Fibroblast of lung (primary cell): ENCODE measurements at regions not wholly inside any gene's neighbourhood (a gene's known extent, or its start where the extent isn't known, plus 50 kb on each side); places are given as distances from the start of the nearest gene placed in this dataset.

Source experiments
- DNase-seq, 2 donors: peaks; one replicate each; pipeline versions ENCODE4 v3.0.0 to v3.0.0-alpha.2; 2010; ENCODE audit warnings: low read depth in 2 of 2
- H2AFZ ChIP-seq: 2 replicates; pipeline ENCODE4 v1.5.1; 2012; ENCODE audit warnings: low read length, control low read depth, inconsistent platforms
- H3K27ac ChIP-seq: 2 replicates; pipeline ENCODE4 v1.5.1; 2011; ENCODE audit warnings: low read length, control low read depth; ENCODE audit not compliant: insufficient read depth
- H3K27me3 ChIP-seq: 2 replicates; pipeline ENCODE4 v1.5.1; 2011; ENCODE audit warnings: mild to moderate bottlenecking, low read length; ENCODE audit not compliant: control insufficient read depth, insufficient read depth
- H3K36me3 ChIP-seq: 2 replicates; pipeline ENCODE4 v1.5.1; 2011; ENCODE audit warnings: low read length; ENCODE audit not compliant: control insufficient read depth, insufficient read depth
- H3K4me1 ChIP-seq: 2 replicates; pipeline ENCODE4 v1.5.1; 2011; ENCODE audit warnings: low read length; ENCODE audit not compliant: control insufficient read depth, insufficient read depth; ENCODE audit errors: extremely low read depth
- H3K4me2 ChIP-seq: 2 replicates; pipeline ENCODE4 v1.5.1; 2011; ENCODE audit warnings: low read length, control low read depth; ENCODE audit not compliant: insufficient read depth; ENCODE audit errors: extremely low read depth
- H3K4me3 ChIP-seq, 4 experiments: fragments of 200-600 bp in 1 of 4; sonication (generic) in 1 of 4; replicated peaks in 1 of 4; 2 replicates each; pipeline ENCODE4 v1.5.1; 2011 to 2016; ENCODE audit warnings: low read length in 4 of 4, low read depth in 3 of 4, mild to moderate bottlenecking in 3 of 4, control low read depth in 2 of 4, inconsistent platforms in 1 of 4, mixed read lengths in 1 of 4; ENCODE audit not compliant: insufficient read depth in 1 of 4; ENCODE audit errors: control extremely low read depth in 1 of 4
- H3K79me2 ChIP-seq: 2 replicates; pipeline ENCODE4 v1.5.1; 2012; ENCODE audit warnings: mild to moderate bottlenecking, low read length, inconsistent platforms; ENCODE audit not compliant: control insufficient read depth, insufficient read depth
- H3K9ac ChIP-seq: 2 replicates; pipeline ENCODE4 v1.5.1; 2011; ENCODE audit warnings: mild to moderate bottlenecking, low read length, control low read depth; ENCODE audit not compliant: insufficient read depth
- H3K9me3 ChIP-seq: 2 replicates; pipeline ENCODE4 v1.5.1; 2012; ENCODE audit warnings: low read depth, low read length; ENCODE audit not compliant: control insufficient read depth, insufficient read depth
- H4K20me1 ChIP-seq: 2 replicates; pipeline ENCODE4 v1.5.1; 2011; ENCODE audit warnings: low read length; ENCODE audit not compliant: control insufficient read depth, insufficient read depth; ENCODE audit errors: extremely low read depth
- EZH2 ChIP-seq: IDR thresholded peaks from 2 replicates; pipeline ENCODE4 v1.5.1; 2012; ENCODE audit warnings: low read length, control low read depth, mild to moderate bottlenecking; ENCODE audit errors: missing control alignments
- TF ChIP-seq, protein P1 (sequence below), 2 donors: IDR thresholded peaks in 1 of 2; conservative IDR thresholded peaks in 1 of 2; 1 replicate in 1 of 2; 2 replicates in 1 of 2; pipeline ENCODE4 v1.5.1; 2011 to 2012; ENCODE audit warnings: low read length in 2 of 2, control low read depth in 1 of 2, inconsistent platforms in 1 of 2, low read depth in 1 of 2, mild to moderate bottlenecking in 1 of 2

- no peak for DNase-seq
- Histone ChIP-seq H4K20me1 (no peaks in the 10 kb centered on the region), H3K9me3 (no peaks in the 10 kb centered on the region), H3K4me2 (no peak overlapping the region), H3K4me3 (no peak overlapping the region), H3K9ac (no peak overlapping the region), H3K27ac (no peak overlapping the region), H3K27me3 (no peaks in the 10 kb centered on the region), H2AFZ (no peak overlapping the region), H3K36me3 (no peaks in the 10 kb centered on the region), H3K4me1 (no peaks in the 10 kb centered on the region), H3K79me2 (no peaks in the 10 kb centered on the region)
- TF ChIP-seq, protein P1, sequence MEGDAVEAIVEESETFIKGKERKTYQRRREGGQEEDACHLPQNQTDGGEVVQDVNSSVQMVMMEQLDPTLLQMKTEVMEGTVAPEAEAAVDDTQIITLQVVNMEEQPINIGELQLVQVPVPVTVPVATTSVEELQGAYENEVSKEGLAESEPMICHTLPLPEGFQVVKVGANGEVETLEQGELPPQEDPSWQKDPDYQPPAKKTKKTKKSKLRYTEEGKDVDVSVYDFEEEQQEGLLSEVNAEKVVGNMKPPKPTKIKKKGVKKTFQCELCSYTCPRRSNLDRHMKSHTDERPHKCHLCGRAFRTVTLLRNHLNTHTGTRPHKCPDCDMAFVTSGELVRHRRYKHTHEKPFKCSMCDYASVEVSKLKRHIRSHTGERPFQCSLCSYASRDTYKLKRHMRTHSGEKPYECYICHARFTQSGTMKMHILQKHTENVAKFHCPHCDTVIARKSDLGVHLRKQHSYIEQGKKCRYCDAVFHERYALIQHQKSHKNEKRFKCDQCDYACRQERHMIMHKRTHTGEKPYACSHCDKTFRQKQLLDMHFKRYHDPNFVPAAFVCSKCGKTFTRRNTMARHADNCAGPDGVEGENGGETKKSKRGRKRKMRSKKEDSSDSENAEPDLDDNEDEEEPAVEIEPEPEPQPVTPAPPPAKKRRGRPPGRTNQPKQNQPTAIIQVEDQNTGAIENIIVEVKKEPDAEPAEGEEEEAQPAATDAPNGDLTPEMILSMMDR (conservative IDR thresholded peaks at IDR 0.05 in 1 of 2, IDR thresholded peaks at IDR 0.05 in 1 of 2; ENCODE audit: low read depth in 1 of 2, low read length in 2 of 2) = no peak
- no peak for TF ChIP-seq EZH2
Measured at GRCh38 chr2:187819624-187820023, 265.4 kb upstream of the TFPI start.

GRCh38 chr2:187825108-187825507, 270.9 kb upstream of the TFPI start:
- Histone ChIP-seq H3K79me2 (no peaks in the 10 kb centered on the region), H3K4me1 (no peaks in the 10 kb centered on the region), H2AFZ (no peak overlapping the region), H4K20me1 (no peaks in the 10 kb centered on the region), H3K9ac (no peak overlapping the region), H3K27me3 (no peaks in the 10 kb centered on the region), H3K36me3 (no peaks in the 10 kb centered on the region), H3K9me3 (no peaks in the 10 kb centered on the region), H3K4me2 (no peak overlapping the region), H3K27ac (no peak overlapping the region), H3K4me3 (no peak overlapping the region)
- TF ChIP-seq, protein P1 (conservative IDR thresholded peaks at IDR 0.05 in 1 of 2, IDR thresholded peaks at IDR 0.05 in 1 of 2; ENCODE audit: low read depth in 1 of 2, low read length in 2 of 2) = no peak
- DNase-seq = no peak

DNA sequence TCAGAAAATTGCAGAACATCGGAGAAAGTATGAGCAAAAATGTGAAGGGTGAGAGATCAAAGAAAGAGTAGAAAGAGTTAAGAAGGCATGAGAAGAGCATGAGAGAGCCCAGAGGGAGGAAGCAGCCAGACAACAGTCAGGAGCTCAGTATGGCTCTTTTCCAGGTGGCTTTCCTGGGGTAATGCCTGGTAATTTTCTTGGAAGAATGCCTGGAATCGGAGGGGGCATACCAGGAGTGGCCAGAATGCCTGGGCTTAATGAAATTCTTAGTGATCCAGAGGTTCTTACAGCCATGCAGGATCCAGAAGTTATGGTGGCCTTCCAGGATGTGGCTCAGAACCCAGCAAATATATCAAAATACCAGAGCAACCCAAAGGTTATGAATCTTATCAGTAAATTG, 271.8 kb upstream of the TFPI start:
- peak; percentile 5 to 45 for DNase-seq
- no peak overlapping the region for H3K27ac ChIP-seq
- H4K20me1 ChIP-seq = no peaks in the 10 kb centered on the region
- no peaks in the 10 kb centered on the region for H3K9me3 ChIP-seq
- H3K36me3 ChIP-seq = no peaks in the 10 kb centered on the region
- H3K4me2 ChIP-seq = no peak overlapping the region
- no peak overlapping the region for H3K4me3 ChIP-seq
- TF ChIP-seq EZH2 = no peak
- TF ChIP-seq, protein P1 (conservative IDR thresholded peaks at IDR 0.05 in 1 of 2, IDR thresholded peaks at IDR 0.05 in 1 of 2; ENCODE audit: low read depth in 1 of 2, low read length in 2 of 2) = no peak
- H3K4me1 ChIP-seq = no peaks in the 10 kb centered on the region
- no peak overlapping the region for H3K9ac ChIP-seq
- no peaks in the 10 kb centered on the region for H3K79me2 ChIP-seq
- no peak overlapping the region for H2AFZ ChIP-seq
- H3K27me3 ChIP-seq = no peaks in the 10 kb centered on the region
